Adrenal gland (tissue), 9 donors: ENCODE measurements at regions not wholly inside any gene's neighbourhood (a gene's known extent, or its start where the extent isn't known, plus 50 kb on each side); places are given as distances from the start of the nearest gene placed in this dataset.

Experiments used
- DNase-seq, 7 donors: peaks; one replicate each; pipeline ENCODE4 v3.0.0-alpha.2; 2019 to 2020
- H3K27ac ChIP-seq, 5 donors: fragments of 200-600 bp; sonication (generic) in 4 of 5; 1 replicate in 3 of 5; 2 replicates in 2 of 5; pipeline versions ENCODE4 v1.5.1 to v1.8.0; 2016 to 2020; ENCODE audit warnings: mild to moderate bottlenecking in 1 of 5
- H3K27me3 ChIP-seq: fragments of 200-600 bp; 2 replicates; pipeline ENCODE4 v1.8.0; 2021
- H3K36me3 ChIP-seq, 2 donors: fragments of 200-600 bp; replicated peaks in 1 of 2; 1 replicate in 1 of 2; 2 replicates in 1 of 2; pipeline versions ENCODE4 v1.5.1 to v1.8.0; 2018 to 2022
- H3K4me1 ChIP-seq, 2 donors: fragments of 200-600 bp; replicated peaks in 1 of 2; 1 replicate in 1 of 2; 2 replicates in 1 of 2; pipeline versions ENCODE4 v1.5.1 to v1.8.0; 2018 to 2021
- H3K4me3 ChIP-seq, 4 donors: fragments of 200-600 bp; sonication (generic) in 3 of 4; one replicate each; pipeline ENCODE4 v1.5.1; 2016 to 2018
- H3K9me3 ChIP-seq, 3 donors: fragments of 200-600 bp; sonication (generic) in 1 of 3; replicated peaks in 1 of 3; 1 replicate in 2 of 3; 2 replicates in 1 of 3; pipeline versions ENCODE4 v1.5.1 to v1.8.0; 2016 to 2021
- POLR2A ChIP-seq, 2 donors: fragments of 450-650 bp; IDR thresholded peaks; one replicate each; pipeline ENCODE4 v1.6.1; 2017; ENCODE audit warnings: antibody characterized with exemption in 2 of 2, mild to moderate bottlenecking in 2 of 2, moderate library complexity in 1 of 2
- WGBS, 4 donors: extraction: QIAGEN DNeasy Blood & Tissue Kit in 2 of 4; methylation state at CpG; one replicate each; pipeline versions ENCODE4 v1.1.5 to v1.1.7; 2013 to 2017; 5-methylcytosine and 5-hydroxymethylcytosine counted together
- intact Hi-C, 2 donors: fragments of 100-400 bp; cut with DNase I; formaldehyde crosslinking; loops; one replicate each; pipeline versions ENCODE4 v1.14.1 to v1.15.0; 2022 to 2023
- TF ChIP-seq, protein P1 (sequence below), 6 experiments: fragments of 450-650 bp in 4 of 6; fragments of 200-600 bp in 2 of 6; sonication (generic) in 1 of 6; IDR thresholded peaks; 1 replicate in 5 of 6; 2 replicates in 1 of 6; pipeline versions ENCODE4 v1.5.1 to v1.8.0; 2016 to 2021; ENCODE audit warnings: antibody characterized with exemption in 6 of 6, mild to moderate bottlenecking in 2 of 6, moderate library complexity in 1 of 6
- donor health status: healthy with polysubstance abuse.
- donor health status: Bipolar disorder and iron deficiency.
- donor health status: DM: yes; HTN: yes; CAD: no.
- donor health status: DM: no; HTN: no; CAD: no.
- donor health status: DM: no; HTN: no; CAD: no.

DNA sequence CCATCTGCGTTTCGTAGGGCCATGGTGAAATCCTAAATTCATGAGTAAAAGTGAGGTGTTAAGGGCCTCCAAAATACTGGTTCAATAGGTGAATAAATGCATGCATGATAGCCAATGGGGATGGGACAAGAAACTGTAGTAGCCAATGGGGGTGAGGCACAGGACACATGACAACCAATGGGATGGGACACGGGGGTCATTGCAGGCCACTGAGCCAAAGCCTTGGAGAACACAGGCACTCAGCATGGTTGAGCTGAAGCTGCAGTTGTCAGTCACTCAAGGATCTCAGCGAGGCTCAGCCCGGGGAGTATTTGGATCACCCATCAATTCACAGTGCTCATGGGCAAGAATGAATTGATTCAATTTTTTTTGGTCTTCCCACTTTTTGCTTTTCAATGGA lies 156.5 kb downstream of the ACTR3 start:
- Histone ChIP-seq H3K36me3 (no peaks in the 10 kb centered on the region), H3K27ac (no peak overlapping the region), H3K9me3 (no peaks in the 10 kb centered on the region), H3K4me3 (no peak overlapping the region), H3K4me1 (no peaks in the 10 kb centered on the region), H3K27me3 (no peaks in the 10 kb centered on the region)
- 90 to 97% (median 90%) methylated on average over 5 of the region's 5 CpGs for WGBS, 4 donors
- TF ChIP-seq, protein P1, sequence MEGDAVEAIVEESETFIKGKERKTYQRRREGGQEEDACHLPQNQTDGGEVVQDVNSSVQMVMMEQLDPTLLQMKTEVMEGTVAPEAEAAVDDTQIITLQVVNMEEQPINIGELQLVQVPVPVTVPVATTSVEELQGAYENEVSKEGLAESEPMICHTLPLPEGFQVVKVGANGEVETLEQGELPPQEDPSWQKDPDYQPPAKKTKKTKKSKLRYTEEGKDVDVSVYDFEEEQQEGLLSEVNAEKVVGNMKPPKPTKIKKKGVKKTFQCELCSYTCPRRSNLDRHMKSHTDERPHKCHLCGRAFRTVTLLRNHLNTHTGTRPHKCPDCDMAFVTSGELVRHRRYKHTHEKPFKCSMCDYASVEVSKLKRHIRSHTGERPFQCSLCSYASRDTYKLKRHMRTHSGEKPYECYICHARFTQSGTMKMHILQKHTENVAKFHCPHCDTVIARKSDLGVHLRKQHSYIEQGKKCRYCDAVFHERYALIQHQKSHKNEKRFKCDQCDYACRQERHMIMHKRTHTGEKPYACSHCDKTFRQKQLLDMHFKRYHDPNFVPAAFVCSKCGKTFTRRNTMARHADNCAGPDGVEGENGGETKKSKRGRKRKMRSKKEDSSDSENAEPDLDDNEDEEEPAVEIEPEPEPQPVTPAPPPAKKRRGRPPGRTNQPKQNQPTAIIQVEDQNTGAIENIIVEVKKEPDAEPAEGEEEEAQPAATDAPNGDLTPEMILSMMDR (IDR thresholded peaks at IDR 0.05): no peak
- TF ChIP-seq POLR2A (IDR thresholded peaks at IDR 0.05): no peak
- DNase-seq: no peak
- intact Hi-C loops: no loop called here

- DNase-seq: no peak
- Histone ChIP-seq H3K27me3 (no peaks in the 10 kb centered on the region), H3K4me1 (no peaks in the 10 kb centered on the region), H3K27ac (no peak overlapping the region), H3K9me3 (no peaks in the 10 kb centered on the region), H3K36me3 (no peaks in the 10 kb centered on the region), H3K4me3 (no peak overlapping the region)
- intact Hi-C loops: no loop called here
- TF ChIP-seq POLR2A (IDR thresholded peaks at IDR 0.05): no peak
- TF ChIP-seq, protein P1 (IDR thresholded peaks at IDR 0.05): no peak
- 74 to 84% (median 77%) methylated on average over 3 of the region's 3 CpGs for WGBS, 4 donors
Observed at GRCh38 chr2:114046866-114047435, 157.1 kb downstream of the ACTR3 start.

DNA sequence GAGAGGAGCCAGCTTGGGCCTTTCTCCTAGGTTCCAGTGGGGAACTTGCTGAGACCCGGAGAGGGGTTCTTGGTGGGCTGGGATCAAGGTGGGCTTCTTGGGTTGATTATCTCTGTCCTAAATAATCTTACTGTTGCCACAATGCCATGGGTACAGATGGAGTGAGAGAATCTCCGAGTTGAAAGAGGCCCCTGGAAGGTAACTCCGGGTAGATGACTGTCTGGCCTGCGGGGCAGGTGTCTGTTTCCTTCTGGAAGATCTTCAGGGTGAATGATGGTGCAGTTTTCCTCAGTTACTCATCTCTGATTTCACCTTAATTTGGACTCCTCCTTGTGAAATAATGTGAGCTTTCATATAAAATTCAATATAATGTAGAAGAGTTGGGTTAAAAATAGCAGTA lies 159.4 kb downstream of the ACTR3 start:
- no peak for TF ChIP-seq POLR2A (IDR thresholded peaks at IDR 0.05)
- H3K36me3 ChIP-seq: no peaks in the 10 kb centered on the region
- no peak overlapping the region for H3K4me3 ChIP-seq
- no peak for DNase-seq
- 79 to 91% (median 83%) methylated on average over 4 of the region's 4 CpGs for WGBS, 4 donors
- intact Hi-C loops: no loop called here
- no peaks in the 10 kb centered on the region for H3K9me3 ChIP-seq
- H3K27ac ChIP-seq: no peak overlapping the region
- H3K27me3 ChIP-seq: no peaks in the 10 kb centered on the region
- no peaks in the 10 kb centered on the region for H3K4me1 ChIP-seq

- Histone ChIP-seq H3K27me3 (no peaks in the 10 kb centered on the region), H3K36me3 (no peaks in the 10 kb centered on the region), H3K27ac (no peak overlapping the region), H3K4me1 (no peaks in the 10 kb centered on the region), H3K9me3 (no peaks in the 10 kb centered on the region), H3K4me3 (no peak overlapping the region)
- no peak for TF ChIP-seq POLR2A (IDR thresholded peaks at IDR 0.05)
- TF ChIP-seq, protein P1 (IDR thresholded peaks at IDR 0.05): no peak
- 60 to 79% (median 67%) methylated on average over 2 of the region's 2 CpGs for WGBS, 4 donors
- intact Hi-C loops: no loop called here
- no peak for DNase-seq
Observed at GRCh38 chr2:114049826-114050225, 159.9 kb downstream of the ACTR3 start.
